HG03354 (cell line): ENCODE measurements at regions not wholly inside any gene's neighbourhood (a gene's known extent, or its start where the extent isn't known, plus 50 kb on each side); places are given as distances from the start of the nearest gene placed in this dataset.

Experiments used
- ATAC-seq: cut with Tn5 transposase; IDR thresholded peaks from one replicate; pipeline ENCODE4 v1.9.1; 2021; ENCODE audit warnings: mild to moderate bottlenecking; ENCODE audit not compliant: unreplicated experiment, poor library complexity, severe bottlenecking

GRCh38 chr2:2523461-2524347, 192.6 kb upstream of the MYT1L start:
- no peak for ATAC-seq

- no peak for ATAC-seq
Observed at GRCh38 chr2:2520401-2520811, 189.3 kb upstream of the MYT1L start.

GRCh38 chr2:2519381-2519780, 188.3 kb upstream of the MYT1L start:
- no peak for ATAC-seq

GRCh38 chr2:2517399-2517798, 186.3 kb upstream of the MYT1L start:
- ATAC-seq: no peak

GRCh38 chr2:2516386-2516785, 185.3 kb upstream of the MYT1L start:
- ATAC-seq: no peak

DNA sequence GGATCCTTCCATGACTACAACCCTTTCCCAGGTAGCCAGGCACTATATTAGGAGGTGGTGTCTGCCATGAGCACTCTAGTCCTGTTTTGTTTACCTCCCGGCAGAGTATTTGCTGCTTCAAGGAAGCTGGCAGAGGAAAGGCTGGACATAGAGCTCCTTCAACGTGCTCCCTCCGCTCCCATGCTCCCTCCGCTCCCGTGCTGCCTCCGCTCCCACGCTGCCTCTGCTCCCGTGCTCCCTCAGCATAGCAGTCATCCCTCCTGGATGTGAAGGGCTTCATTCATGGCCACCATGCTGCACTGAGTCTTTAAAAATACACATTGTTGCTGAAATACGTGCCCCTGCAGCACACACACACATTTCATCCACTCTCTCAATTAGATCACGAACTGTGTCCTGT, 181.9 kb upstream of the MYT1L start:
- no peak for ATAC-seq

DNA sequence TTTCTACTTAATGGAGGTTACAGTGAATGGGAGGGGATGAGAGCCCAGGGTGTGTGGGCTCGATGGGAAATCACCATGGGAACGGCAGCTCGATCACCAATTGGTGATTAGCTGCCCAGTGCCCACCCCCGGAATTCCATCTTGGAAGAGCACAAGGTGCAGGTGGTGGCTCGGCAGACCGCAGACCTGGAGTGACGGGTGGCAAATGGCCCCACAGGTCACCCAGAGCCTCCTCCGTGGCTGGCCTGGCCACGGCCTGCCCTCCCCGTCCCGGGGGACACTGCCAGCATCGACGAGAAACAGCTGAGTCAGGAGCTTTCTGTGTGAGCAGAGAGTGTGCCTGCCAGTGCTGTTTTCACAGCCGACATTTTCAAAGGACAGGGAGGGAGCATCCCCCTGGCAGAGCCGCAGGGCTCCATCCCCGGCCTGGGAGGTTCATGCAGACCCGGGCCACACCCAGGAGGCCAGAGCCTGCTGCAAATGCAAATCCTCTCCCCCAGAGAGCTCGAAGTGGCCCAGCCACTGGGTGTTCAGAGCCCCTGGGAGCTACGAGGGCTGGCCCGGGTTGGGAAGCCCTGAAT, 176.4 kb upstream of the MYT1L start:
- no peak for ATAC-seq

- no peak for ATAC-seq
Observed at GRCh38 chr2:2506536-2506935, 175.5 kb upstream of the MYT1L start.

- no peak for ATAC-seq
Observed at GRCh38 chr2:2505604-2506003, 174.5 kb upstream of the MYT1L start.

DNA sequence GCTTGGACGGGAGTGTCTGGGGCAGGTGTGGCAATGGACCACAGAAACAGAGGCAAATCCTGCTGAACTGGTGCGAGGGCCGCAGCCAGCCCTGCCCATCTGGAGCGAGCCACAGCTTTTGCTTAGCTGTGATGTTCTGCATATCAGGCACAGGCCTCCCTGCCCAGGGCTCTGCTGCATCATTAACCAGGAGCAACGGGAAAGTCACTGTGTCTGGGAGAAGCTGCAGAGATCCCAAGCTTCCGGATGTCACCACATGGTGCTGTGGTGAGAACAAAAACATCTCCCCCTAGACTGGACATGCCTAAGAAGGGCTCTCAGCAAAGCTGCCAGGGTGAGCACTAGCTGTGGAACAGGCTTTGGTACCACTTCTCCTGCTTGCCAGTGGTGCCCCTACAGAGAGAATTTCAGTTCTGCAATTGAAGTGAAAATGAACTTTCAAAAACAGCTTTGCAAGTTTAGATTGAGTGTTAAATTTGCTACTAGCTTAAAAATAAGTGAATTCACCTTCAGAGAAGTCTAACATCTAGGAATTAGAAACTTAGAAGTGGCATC, 172.9 kb upstream of the MYT1L start:
- ATAC-seq: no peak

GRCh38 chr2:2502201-2502549, 171.1 kb upstream of the MYT1L start:
- no peak for ATAC-seq

DNA sequence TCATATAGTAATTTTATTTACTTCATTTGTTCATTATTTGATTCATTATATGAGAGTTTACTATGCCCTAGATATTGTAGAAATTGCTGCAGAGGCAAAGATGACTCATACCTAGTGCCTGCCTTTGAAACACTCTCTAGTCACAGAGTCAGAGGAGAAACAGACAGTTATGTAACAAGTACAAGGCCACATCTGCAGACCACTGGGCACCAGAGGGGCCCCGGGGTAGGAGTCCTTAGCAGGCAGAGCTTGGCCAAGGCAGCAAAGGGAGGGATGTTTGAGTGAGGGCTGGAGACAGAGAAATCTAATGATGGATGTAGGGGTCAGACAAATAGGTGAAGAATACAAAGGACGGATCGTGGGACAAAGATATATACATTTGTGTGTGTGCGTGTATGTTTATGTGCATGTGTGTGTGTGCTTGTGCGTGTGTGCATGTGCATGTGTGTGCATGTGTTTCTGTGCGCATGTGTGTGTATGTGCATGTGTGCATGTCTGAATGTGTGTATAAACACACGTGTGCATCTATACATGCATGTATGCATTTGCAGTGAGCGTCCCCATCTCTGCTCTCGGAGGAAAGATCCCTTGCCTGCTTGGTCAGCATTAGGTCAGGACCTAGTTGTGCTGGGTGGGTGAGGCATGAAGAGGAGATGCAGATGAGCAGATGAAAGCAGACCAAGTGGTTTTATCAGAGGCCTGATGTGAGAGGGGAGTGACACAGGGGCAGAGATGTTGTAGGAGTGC, 170.6 kb upstream of the MYT1L start:
- ATAC-seq: no peak

DNA sequence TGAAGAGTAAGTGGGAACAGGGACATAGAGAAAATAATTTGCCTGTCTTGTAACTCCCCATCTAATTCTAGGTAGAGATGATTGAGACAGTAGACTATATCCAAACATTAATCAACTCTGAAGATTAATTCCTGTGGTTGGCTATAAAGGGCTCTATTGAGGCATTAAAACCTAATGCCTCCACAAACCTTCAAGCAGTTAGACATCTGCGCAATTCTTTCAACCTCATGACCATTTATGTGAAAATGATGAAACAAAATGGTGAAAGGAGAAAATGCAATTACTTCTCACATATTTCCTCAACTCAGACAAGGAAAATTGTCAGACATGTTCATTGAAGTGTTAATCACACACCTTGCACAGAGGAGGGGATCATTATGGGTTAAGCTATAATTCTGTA, 164.5 kb upstream of the MYT1L start:
- ATAC-seq: no peak

GRCh38 chr2:2493496-2493895, 162.4 kb upstream of the MYT1L start:
- ATAC-seq: no peak

DNA sequence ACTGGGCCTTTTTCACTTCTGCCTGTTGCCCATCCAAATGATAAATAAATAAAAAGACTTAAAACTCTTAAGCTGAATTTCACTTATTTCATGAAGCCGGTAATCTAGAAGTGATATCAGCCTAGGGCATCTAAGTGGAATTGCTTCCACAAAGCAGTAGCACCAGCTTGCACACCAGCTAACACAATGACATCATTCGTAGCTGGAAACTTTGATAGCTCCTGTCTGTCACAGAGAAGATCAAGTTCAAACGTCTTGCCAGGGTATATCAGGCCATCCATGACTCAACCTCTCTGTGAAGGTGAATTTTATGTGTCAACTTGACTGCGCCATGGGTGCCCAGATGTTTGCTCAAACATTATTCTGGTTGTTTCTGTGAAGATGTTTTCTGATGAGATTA, 161.7 kb upstream of the MYT1L start:
- no peak for ATAC-seq

DNA sequence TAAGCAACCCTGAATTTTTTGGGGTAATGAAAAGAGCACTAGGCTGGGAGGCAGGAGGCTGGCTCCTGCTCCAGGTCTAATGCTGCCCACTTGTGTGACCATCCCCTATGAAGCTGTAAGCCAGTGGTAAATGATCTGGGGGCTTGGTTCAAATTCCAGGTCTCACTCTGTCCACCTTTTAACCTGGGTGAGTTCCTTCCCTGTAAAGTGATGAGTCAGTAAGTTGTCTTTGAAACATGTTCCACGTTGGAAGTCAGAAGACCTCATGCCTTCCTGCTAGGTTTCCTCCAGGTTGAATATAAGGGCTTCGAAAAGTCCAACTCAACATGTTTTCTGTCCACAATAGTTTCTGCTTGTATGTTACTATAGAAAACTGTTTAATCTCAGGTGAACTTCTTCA, 160.9 kb upstream of the MYT1L start:
- no peak for ATAC-seq

- no peak for ATAC-seq
Observed at GRCh38 chr2:2484301-2484700, 153.2 kb upstream of the MYT1L start.

GRCh38 chr2:2482851-2483250, 151.8 kb upstream of the MYT1L start:
- no peak for ATAC-seq

DNA sequence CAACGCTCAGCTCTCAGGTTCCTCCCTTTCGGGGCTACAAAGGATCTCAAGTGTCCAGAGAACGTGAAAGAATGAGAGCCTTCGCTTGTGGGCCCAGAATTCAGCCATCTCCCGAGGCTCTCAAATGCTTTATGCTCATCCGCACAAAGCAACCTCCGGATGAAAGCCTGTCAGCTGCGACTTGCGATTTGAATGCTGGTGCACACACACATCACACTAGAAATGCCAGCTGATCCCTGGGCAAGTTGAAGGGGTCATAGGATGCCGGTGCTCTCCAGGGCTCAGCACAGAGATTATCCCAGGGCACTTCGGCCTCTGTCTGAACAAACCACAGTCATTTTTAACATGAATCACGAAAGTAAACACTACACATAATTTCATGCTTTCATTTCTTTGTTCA, 141.8 kb upstream of the MYT1L start:
- no peak for ATAC-seq

- no peak for ATAC-seq
Observed at GRCh38 chr2:2472044-2472443, 141.0 kb upstream of the MYT1L start.

DNA sequence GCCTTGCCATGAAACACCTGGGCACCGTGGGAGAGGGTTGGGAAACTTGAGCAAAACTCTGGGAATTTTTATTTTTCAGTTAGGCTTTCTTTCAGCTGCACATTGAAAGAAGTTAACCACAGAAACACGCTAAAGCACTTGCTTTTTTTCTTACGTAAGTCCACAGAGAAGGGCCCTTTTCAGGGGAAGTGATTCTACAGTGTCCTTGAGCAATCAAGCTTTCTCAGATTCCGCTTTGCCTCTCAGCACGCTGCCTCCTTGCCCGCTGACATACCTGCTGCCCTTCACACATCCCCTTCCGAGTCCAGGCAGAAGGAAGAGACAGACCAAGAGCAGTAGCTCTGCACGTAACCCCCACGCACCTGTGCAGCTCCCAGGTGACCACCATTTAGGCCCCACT, 135.5 kb upstream of the MYT1L start:
- ATAC-seq: no peak
